ENCODE measurements at regions not wholly inside any gene's neighbourhood (a gene's known extent, or its start where the extent isn't known, plus 50 kb on each side); places are given as distances from the start of the nearest gene placed in this dataset.

GRCh38 chr20:6420336-6420735, 297.5 kb upstream of the FERMT1 start:
- no peak for TF ChIP-seq EZH2phosphoT487 (IDR thresholded peaks at IDR 0.05; ENCODE audit: borderline replicate concordance, low read length)
- no peak for TF ChIP-seq CTCF (IDR thresholded peaks at IDR 0.05; ENCODE audit: low read depth, low read length, poor library complexity, severe bottlenecking)
- no peaks in the 10 kb centered on the region for H4K20me1 ChIP-seq (ENCODE audit: control insufficient read depth, insufficient read depth, low read depth, low read length)
- H3K9me3 ChIP-seq (ENCODE audit: control insufficient read depth, insufficient read depth, low read length): no peaks in the 10 kb centered on the region
- no peaks in the 10 kb centered on the region for H3F3A ChIP-seq (ENCODE audit: control insufficient read depth, insufficient read depth)
- H3K4me2 ChIP-seq (ENCODE audit: low read length): no peak overlapping the region
- no peaks in the 10 kb centered on the region for H3K4me1 ChIP-seq (ENCODE audit: control insufficient read depth, low read length)
- no peaks in the 10 kb centered on the region for H3K36me3 ChIP-seq (ENCODE audit: control insufficient read depth, low read length)
- H3K79me2 ChIP-seq (ENCODE audit: control insufficient read depth, low read length): no peaks in the 10 kb centered on the region
- H3K4me3 ChIP-seq (ENCODE audit: low read length): no peak overlapping the region
- no peaks in the 10 kb centered on the region for H3K27me3 ChIP-seq (ENCODE audit: control insufficient read depth, low read length)
- no peak overlapping the region for H3K27ac ChIP-seq (ENCODE audit: low read depth, low read length)
- no peaks in the 10 kb centered on the region for H3K9me2 ChIP-seq (replicated peaks; ENCODE audit: control insufficient read depth, low read length)

- H3K79me2 ChIP-seq (ENCODE audit: control insufficient read depth, low read length): no peaks in the 10 kb centered on the region
- TF ChIP-seq EZH2phosphoT487 (IDR thresholded peaks at IDR 0.05; ENCODE audit: borderline replicate concordance, low read length) (no peak), CTCF (IDR thresholded peaks at IDR 0.05; ENCODE audit: low read depth, low read length, poor library complexity, severe bottlenecking) (no peak)
- no peaks in the 10 kb centered on the region for H3F3A ChIP-seq (ENCODE audit: control insufficient read depth, insufficient read depth)
- no peak overlapping the region for H3K4me3 ChIP-seq (ENCODE audit: low read length)
- H4K20me1 ChIP-seq (ENCODE audit: control insufficient read depth, insufficient read depth, low read depth, low read length): no peaks in the 10 kb centered on the region
- no peaks in the 10 kb centered on the region for H3K9me2 ChIP-seq (replicated peaks; ENCODE audit: control insufficient read depth, low read length)
- no peak overlapping the region for H3K4me2 ChIP-seq (ENCODE audit: low read length)
- H3K4me1 ChIP-seq (ENCODE audit: control insufficient read depth, low read length): no peaks in the 10 kb centered on the region
- H3K36me3 ChIP-seq (ENCODE audit: control insufficient read depth, low read length): no peaks in the 10 kb centered on the region
- no peak overlapping the region for H3K27ac ChIP-seq (ENCODE audit: low read depth, low read length)
- H3K9me3 ChIP-seq (ENCODE audit: control insufficient read depth, insufficient read depth, low read length): no peaks in the 10 kb centered on the region
- no peaks in the 10 kb centered on the region for H3K27me3 ChIP-seq (ENCODE audit: control insufficient read depth, low read length)
Measured at GRCh38 chr20:6418732-6419131, 295.9 kb upstream of the FERMT1 start.

GRCh38 chr20:6416371-6416770, 293.5 kb upstream of the FERMT1 start:
- TF ChIP-seq CTCF (IDR thresholded peaks at IDR 0.05; ENCODE audit: low read depth, low read length, poor library complexity, severe bottlenecking) (peak; percentile 18), EZH2phosphoT487 (IDR thresholded peaks at IDR 0.05; ENCODE audit: borderline replicate concordance, low read length) (no peak)
- H3K4me1 ChIP-seq (ENCODE audit: control insufficient read depth, low read length): no peaks in the 10 kb centered on the region
- no peak overlapping the region for H3K4me3 ChIP-seq (ENCODE audit: low read length)
- H3K27me3 ChIP-seq (ENCODE audit: control insufficient read depth, low read length): no peaks in the 10 kb centered on the region
- H3F3A ChIP-seq (ENCODE audit: control insufficient read depth, insufficient read depth): no peaks in the 10 kb centered on the region
- no peaks in the 10 kb centered on the region for H3K9me3 ChIP-seq (ENCODE audit: control insufficient read depth, insufficient read depth, low read length)
- H3K27ac ChIP-seq (ENCODE audit: low read depth, low read length): no peak overlapping the region
- no peaks in the 10 kb centered on the region for H3K36me3 ChIP-seq (ENCODE audit: control insufficient read depth, low read length)
- H3K79me2 ChIP-seq (ENCODE audit: control insufficient read depth, low read length): no peaks in the 10 kb centered on the region
- no peak overlapping the region for H3K4me2 ChIP-seq (ENCODE audit: low read length)
- H3K9me2 ChIP-seq (replicated peaks; ENCODE audit: control insufficient read depth, low read length): no peaks in the 10 kb centered on the region
- no peaks in the 10 kb centered on the region for H4K20me1 ChIP-seq (ENCODE audit: control insufficient read depth, insufficient read depth, low read depth, low read length)

GRCh38 chr20:6411651-6412050, 288.8 kb upstream of the FERMT1 start:
- Histone ChIP-seq H3K9me2 (replicated peaks; ENCODE audit: control insufficient read depth, low read length) (no peaks in the 10 kb centered on the region), H3K4me2 (ENCODE audit: low read length) (no peak overlapping the region), H3K27me3 (ENCODE audit: control insufficient read depth, low read length) (no peaks in the 10 kb centered on the region), H3K9me3 (ENCODE audit: control insufficient read depth, insufficient read depth, low read length) (no peaks in the 10 kb centered on the region), H3F3A (ENCODE audit: control insufficient read depth, insufficient read depth) (no peaks in the 10 kb centered on the region), H3K79me2 (ENCODE audit: control insufficient read depth, low read length) (no peaks in the 10 kb centered on the region), H3K4me3 (ENCODE audit: low read length) (no peak overlapping the region), H3K36me3 (ENCODE audit: control insufficient read depth, low read length) (no peaks in the 10 kb centered on the region), H4K20me1 (ENCODE audit: control insufficient read depth, insufficient read depth, low read depth, low read length) (no peaks in the 10 kb centered on the region), H3K4me1 (ENCODE audit: control insufficient read depth, low read length) (no peaks in the 10 kb centered on the region), H3K27ac (ENCODE audit: low read depth, low read length) (no peak overlapping the region)
- no peak for TF ChIP-seq EZH2phosphoT487 (IDR thresholded peaks at IDR 0.05; ENCODE audit: borderline replicate concordance, low read length)
- no peak for TF ChIP-seq CTCF (IDR thresholded peaks at IDR 0.05; ENCODE audit: low read depth, low read length, poor library complexity, severe bottlenecking)
